ENCODE measurements at regions not wholly inside any gene's neighbourhood (a gene's known extent, or its start where the extent isn't known, plus 50 kb on each side); places are given as distances from the start of the nearest gene placed in this dataset.
"Not testable (repeated sequence)": the region's sequence is repeated elsewhere in the genome, so short reads cannot be mapped to it uniquely, and the experiment has no call there.

DNA sequence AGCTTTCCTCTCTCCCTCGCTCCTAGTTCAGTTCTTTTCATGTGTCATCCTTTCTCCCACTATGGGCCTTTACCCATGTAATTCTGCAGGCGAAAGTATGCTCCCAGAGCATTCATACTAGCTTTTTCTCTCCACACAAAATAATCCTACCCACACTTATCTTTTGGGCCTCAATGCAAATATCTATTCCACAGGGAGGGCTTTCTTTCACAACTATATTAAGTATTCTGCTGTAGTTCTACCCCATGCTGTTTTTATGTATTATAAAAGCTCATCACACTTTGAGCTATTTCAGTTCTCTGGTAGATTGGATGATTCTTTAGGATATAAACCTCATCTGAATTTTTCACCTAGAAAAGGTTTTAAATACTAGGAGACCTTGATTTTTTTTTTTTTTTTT, 774.6 kb upstream of the CRIM1 start:
- H3K36me3 ChIP-seq (ENCODE audit: control insufficient read depth in 4 of 4, insufficient read depth in 4 of 4, low read length in 4 of 4) = no peaks in the 10 kb centered on the region
- no peaks in the 10 kb centered on the region for H3K27me3 ChIP-seq (ENCODE audit: control insufficient read depth in 3 of 3, insufficient read depth in 3 of 3, low read length in 2 of 3)
- DNase-seq (no peak), ATAC-seq (ENCODE audit: insufficient read depth, low FRiP score) (no peak)
- WGBS, 2 donors = 88 to 89% methylated on average over 2 of the region's 2 CpGs
- no peak overlapping the region for H3K27ac ChIP-seq (ENCODE audit: low read depth in 1 of 2, low read length in 1 of 2)
- H3K4me1 ChIP-seq (ENCODE audit: control insufficient read depth in 5 of 5, insufficient read depth in 5 of 5, low read length in 5 of 5) = no peaks in the 10 kb centered on the region
- TF ChIP-seq, protein P1, sequence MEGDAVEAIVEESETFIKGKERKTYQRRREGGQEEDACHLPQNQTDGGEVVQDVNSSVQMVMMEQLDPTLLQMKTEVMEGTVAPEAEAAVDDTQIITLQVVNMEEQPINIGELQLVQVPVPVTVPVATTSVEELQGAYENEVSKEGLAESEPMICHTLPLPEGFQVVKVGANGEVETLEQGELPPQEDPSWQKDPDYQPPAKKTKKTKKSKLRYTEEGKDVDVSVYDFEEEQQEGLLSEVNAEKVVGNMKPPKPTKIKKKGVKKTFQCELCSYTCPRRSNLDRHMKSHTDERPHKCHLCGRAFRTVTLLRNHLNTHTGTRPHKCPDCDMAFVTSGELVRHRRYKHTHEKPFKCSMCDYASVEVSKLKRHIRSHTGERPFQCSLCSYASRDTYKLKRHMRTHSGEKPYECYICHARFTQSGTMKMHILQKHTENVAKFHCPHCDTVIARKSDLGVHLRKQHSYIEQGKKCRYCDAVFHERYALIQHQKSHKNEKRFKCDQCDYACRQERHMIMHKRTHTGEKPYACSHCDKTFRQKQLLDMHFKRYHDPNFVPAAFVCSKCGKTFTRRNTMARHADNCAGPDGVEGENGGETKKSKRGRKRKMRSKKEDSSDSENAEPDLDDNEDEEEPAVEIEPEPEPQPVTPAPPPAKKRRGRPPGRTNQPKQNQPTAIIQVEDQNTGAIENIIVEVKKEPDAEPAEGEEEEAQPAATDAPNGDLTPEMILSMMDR (IDR thresholded peaks at IDR 0.05; ENCODE audit: control extremely low read depth, extremely low read depth) = no peak
- H3K9me3 ChIP-seq (ENCODE audit: control insufficient read depth in 4 of 4, insufficient read depth in 3 of 4, low read length in 3 of 4) = peaks cover 0 to 6% (median 0%) of the 10 kb centered on the region in 4 donors
- no peak overlapping the region for H3K9ac ChIP-seq (ENCODE audit: insufficient read depth in 1 of 2, low read length in 2 of 2)
- H3K4me3 ChIP-seq = no peak overlapping the region

DNA sequence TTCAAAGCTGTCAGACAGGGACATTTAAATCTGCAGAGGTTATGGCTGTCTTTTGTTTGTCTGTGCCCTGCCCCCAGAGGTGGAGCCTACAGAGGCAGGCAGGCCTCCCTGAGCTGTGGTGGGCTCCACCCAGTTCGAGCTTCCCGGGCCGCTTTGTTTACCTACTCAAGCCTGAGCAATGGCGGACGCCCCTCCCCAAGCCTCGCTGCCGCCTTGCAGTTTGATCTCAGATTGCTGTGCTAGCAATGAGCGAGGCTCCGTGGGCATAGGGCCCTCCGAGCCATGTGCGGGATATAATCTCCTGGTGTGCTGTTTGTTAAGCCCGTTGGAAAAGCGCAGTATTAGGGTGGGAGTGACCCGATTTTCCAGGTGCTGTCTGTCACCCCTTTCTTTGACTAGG, 787.0 kb upstream of the CRIM1 start:
- H3K4me1 ChIP-seq (ENCODE audit: control insufficient read depth in 5 of 5, insufficient read depth in 5 of 5, low read length in 5 of 5); H3K36me3 ChIP-seq (ENCODE audit: control insufficient read depth in 4 of 4, insufficient read depth in 4 of 4, low read length in 4 of 4); H3K9ac ChIP-seq (ENCODE audit: insufficient read depth in 1 of 2, low read length in 2 of 2); H3K27me3 ChIP-seq (ENCODE audit: control insufficient read depth in 3 of 3, insufficient read depth in 3 of 3, low read length in 2 of 3); H3K4me3 ChIP-seq; H3K9me3 ChIP-seq (ENCODE audit: control insufficient read depth in 4 of 4, insufficient read depth in 3 of 4, low read length in 3 of 4); ATAC-seq (ENCODE audit: insufficient read depth, low FRiP score); DNase-seq; H3K27ac ChIP-seq (ENCODE audit: low read depth in 1 of 2, low read length in 1 of 2): not testable (repeated sequence)
- WGBS, 2 donors = 90 to 93% methylated on average over 14 of the region's 14 CpGs

DNA sequence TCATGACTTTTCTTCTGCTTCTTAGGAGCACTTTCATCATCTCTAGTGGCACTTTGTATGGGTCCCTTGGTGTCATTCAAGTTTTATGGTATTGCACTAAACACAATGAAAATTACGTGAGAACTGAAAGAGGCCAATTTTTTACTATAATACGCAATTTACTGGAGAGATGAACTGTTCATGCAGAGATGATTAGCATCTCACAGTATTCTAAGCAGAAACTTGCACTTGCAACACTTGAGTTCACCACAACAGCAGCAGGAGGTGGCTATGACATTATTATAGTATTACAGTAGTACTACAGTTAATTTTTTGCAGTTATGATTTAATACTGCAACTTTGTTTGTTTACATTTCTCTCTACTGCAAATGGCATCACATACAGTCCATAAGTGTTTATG, 793.1 kb upstream of the CRIM1 start:
- Histone ChIP-seq H3K27me3 (ENCODE audit: control insufficient read depth in 3 of 3, insufficient read depth in 3 of 3, low read length in 2 of 3) (no peaks in the 10 kb centered on the region), H3K4me1 (ENCODE audit: control insufficient read depth in 5 of 5, insufficient read depth in 5 of 5, low read length in 5 of 5) (no peaks in the 10 kb centered on the region), H3K27ac (ENCODE audit: low read depth in 1 of 2, low read length in 1 of 2) (no peak overlapping the region), H3K9ac (ENCODE audit: insufficient read depth in 1 of 2, low read length in 2 of 2) (no peak overlapping the region), H3K9me3 (ENCODE audit: control insufficient read depth in 4 of 4, insufficient read depth in 3 of 4, low read length in 3 of 4) (no peaks in the 10 kb centered on the region), H3K36me3 (ENCODE audit: control insufficient read depth in 4 of 4, insufficient read depth in 4 of 4, low read length in 4 of 4) (no peaks in the 10 kb centered on the region), H3K4me3 (no peak overlapping the region)
- 91 to 92% methylated on average over 2 of the region's 2 CpGs for WGBS, 2 donors
- no peak for DNase-seq
- TF ChIP-seq, protein P1 (IDR thresholded peaks at IDR 0.05; ENCODE audit: control extremely low read depth, extremely low read depth) = no peak
- no peak for ATAC-seq (ENCODE audit: insufficient read depth, low FRiP score)

DNA sequence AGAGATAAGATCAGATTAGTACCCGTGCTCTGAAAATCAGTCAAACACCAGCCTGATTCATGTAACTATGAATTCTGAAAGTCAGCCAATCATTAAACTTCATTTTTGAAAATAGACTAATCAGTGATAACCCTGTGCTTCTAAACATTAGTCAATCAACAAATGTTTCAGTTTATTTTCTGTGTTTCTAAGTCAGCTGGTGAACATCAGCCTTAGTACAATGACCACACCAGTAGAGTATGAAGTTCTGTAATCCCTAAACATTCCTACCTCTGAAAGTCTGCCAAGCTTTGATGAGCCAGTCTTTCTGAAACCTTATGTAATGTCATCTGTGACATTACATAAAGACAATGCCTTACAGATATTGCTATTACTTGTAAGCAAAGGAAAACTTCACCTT, 807.4 kb upstream of the CRIM1 start:
- Histone ChIP-seq H3K27me3 (ENCODE audit: control insufficient read depth in 3 of 3, insufficient read depth in 3 of 3, low read length in 2 of 3) (no peaks in the 10 kb centered on the region), H3K4me3 (no peak overlapping the region), H3K9me3 (ENCODE audit: control insufficient read depth in 4 of 4, insufficient read depth in 3 of 4, low read length in 3 of 4) (no peaks in the 10 kb centered on the region), H3K4me1 (ENCODE audit: control insufficient read depth in 5 of 5, insufficient read depth in 5 of 5, low read length in 5 of 5) (no peaks in the 10 kb centered on the region), H3K36me3 (ENCODE audit: control insufficient read depth in 4 of 4, insufficient read depth in 4 of 4, low read length in 4 of 4) (no peaks in the 10 kb centered on the region), H3K9ac (ENCODE audit: insufficient read depth in 1 of 2, low read length in 2 of 2) (no peak overlapping the region), H3K27ac (ENCODE audit: low read depth in 1 of 2, low read length in 1 of 2) (no peak overlapping the region)
- 38 to 73% methylated on average over 1 of the region's 1 CpG for WGBS, 2 donors
- ATAC-seq (ENCODE audit: insufficient read depth, low FRiP score) (no peak), DNase-seq (peak in 2 of 3 donors; percentile 2 to 11)
- TF ChIP-seq, protein P1 (IDR thresholded peaks at IDR 0.05; ENCODE audit: control extremely low read depth, extremely low read depth) = no peak

Data from lung (tissue), 11 donors.